Endothelial cell of umbilical vein (primary cell): ENCODE measurements at regions not wholly inside any gene's neighbourhood (a gene's known extent, or its start where the extent isn't known, plus 50 kb on each side); places are given as distances from the start of the nearest gene placed in this dataset.
A peak's percentile ranks its signal among the peaks of the same experiment; 100 is the strongest.

Experiments used
- CTCF ChIP-seq, 2 donors: IDR thresholded peaks; 1 replicate in 1 of 2; 2 replicates in 1 of 2; pipeline ENCODE4 v1.5.1; 2011; ENCODE audit warnings: low read length in 2 of 2, mild to moderate bottlenecking in 2 of 2, moderate library complexity in 2 of 2, control low read depth in 1 of 2, inconsistent platforms in 1 of 2, low read depth in 1 of 2; ENCODE audit not compliant: insufficient read depth in 1 of 2; ENCODE audit errors: extremely low read depth in 1 of 2
- EZH2 ChIP-seq: IDR thresholded peaks from 2 replicates; pipeline ENCODE4 v1.6.1; 2012; ENCODE audit warnings: borderline replicate concordance, low read depth, mild to moderate bottlenecking, moderate library complexity, low read length, inconsistent platforms; ENCODE audit not compliant: severe bottlenecking
- FOS ChIP-seq: IDR thresholded peaks from 2 replicates; pipeline ENCODE4 v1.6.1; 2011; ENCODE audit warnings: mild to moderate bottlenecking, low read length, moderate library complexity, borderline replicate concordance; ENCODE audit not compliant: insufficient read depth
- GATA2 ChIP-seq: IDR thresholded peaks from 2 replicates; pipeline ENCODE4 v1.7.0; 2011; ENCODE audit warnings: low read depth, mild to moderate bottlenecking, moderate library complexity, mixed read lengths, low read length; ENCODE audit not compliant: insufficient read length, insufficient read depth
- JUN ChIP-seq: IDR thresholded peaks from 2 replicates; pipeline ENCODE4 v1.6.1; 2011; ENCODE audit warnings: borderline replicate concordance, low read depth; ENCODE audit not compliant: insufficient read length, insufficient read depth
- MYC ChIP-seq: IDR thresholded peaks from one replicate; pipeline ENCODE4 v1.6.1; 2011; ENCODE audit warnings: mild to moderate bottlenecking, low read depth, low read length
- POLR2A ChIP-seq: IDR thresholded peaks from 2 replicates; pipeline ENCODE4 v1.6.1; 2012; ENCODE audit warnings: low read depth, mild to moderate bottlenecking, control low read depth, low read length
- POLR2AphosphoS5 ChIP-seq: IDR thresholded peaks from 2 replicates; pipeline ENCODE4 v1.6.1; 2012; ENCODE audit warnings: low read depth, mild to moderate bottlenecking, control low read depth, low read length, moderate library complexity; ENCODE audit not compliant: insufficient read depth
- TF ChIP-seq, protein P1 (sequence below): IDR thresholded peaks from 2 replicates; pipeline ENCODE4 v1.6.1; 2011; ENCODE audit not compliant: insufficient read depth, insufficient read length

DNA sequence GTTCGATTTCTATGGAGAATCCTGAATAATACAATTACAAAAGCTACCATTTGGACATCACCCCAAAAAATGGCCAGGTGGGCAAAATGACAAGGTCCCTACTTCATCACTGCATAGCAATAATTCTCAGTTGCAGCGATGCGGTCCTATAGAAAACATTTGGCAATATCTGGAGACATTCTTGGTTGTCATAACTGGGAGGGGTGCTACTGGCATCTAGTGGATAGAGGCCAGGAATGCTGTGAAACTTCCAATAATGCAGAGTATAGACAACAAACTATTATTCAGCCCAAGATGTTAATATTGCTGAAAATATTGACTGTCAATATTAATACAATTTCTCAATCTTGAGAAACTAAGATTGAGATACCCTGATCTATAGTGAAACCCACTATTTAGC is 637.8 kb upstream of the PKDCC start:
- peak; percentile 4 to 11 for TF ChIP-seq CTCF (IDR thresholded peaks at IDR 0.05; ENCODE audit: extremely low read depth in 1 of 2, insufficient read depth in 1 of 2, low read depth in 1 of 2, low read length in 2 of 2)
- TF ChIP-seq EZH2 = no peak
- no peak for TF ChIP-seq POLR2A
- TF ChIP-seq MYC = no peak
- TF ChIP-seq GATA2 = no peak
- no peak for TF ChIP-seq POLR2AphosphoS5
- TF ChIP-seq JUN = no peak
- TF ChIP-seq, protein P1, sequence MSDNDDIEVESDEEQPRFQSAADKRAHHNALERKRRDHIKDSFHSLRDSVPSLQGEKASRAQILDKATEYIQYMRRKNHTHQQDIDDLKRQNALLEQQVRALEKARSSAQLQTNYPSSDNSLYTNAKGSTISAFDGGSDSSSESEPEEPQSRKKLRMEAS = no peak
- no peak for TF ChIP-seq FOS
